ENCODE measurements at regions not wholly inside any gene's neighbourhood (a gene's known extent, or its start where the extent isn't known, plus 50 kb on each side); places are given as distances from the start of the nearest gene placed in this dataset.

DNA sequence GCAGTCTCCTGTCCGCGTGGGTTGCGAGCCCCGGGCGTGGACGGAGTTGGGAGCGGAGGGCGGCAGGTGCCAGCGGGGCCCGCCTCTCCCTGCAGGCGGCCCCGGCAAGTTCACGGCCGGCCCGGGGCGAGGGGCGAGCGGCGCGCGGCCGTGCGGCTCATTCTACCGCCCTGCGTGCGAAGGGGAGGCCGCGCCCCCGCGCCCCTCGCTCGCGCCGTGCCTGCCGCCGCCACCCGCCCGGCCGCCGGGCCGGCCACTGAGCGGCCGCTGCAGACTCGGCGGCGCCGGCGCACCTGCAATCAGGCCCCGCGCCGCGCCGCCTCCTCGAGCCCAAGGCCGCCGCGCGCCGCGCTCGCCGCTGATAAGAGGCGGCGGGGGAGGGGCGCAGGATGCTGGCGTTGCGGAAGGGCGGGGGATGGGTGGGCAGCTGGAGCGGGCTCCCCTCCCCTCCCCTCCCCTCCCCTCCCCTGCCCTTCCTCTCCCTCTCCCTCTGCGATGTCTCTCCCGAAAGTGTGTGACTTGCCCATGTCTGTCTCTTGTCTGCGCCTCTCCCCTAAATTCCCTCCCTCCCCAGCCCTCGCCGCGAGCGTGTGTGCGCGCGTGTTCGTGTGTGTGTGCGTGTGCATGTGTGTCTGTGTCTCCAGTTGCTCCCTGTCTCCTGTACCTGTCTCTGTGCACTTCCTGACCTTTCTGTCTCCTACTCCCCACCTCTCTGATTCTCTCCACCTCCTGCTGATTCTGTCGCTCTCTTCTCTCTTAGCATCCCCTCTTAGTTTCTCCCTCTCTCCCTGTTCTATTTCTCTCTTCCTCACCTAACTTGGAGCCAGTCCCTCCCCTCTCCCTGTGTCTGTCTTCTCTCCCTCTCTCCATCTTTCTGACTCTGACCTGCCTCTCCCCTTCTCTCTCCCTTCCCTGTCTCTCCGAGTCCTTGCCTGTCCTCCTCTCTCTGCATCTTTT lies 768.1 kb upstream of the TBX3 start:
- DNase-seq: no peak

DNA sequence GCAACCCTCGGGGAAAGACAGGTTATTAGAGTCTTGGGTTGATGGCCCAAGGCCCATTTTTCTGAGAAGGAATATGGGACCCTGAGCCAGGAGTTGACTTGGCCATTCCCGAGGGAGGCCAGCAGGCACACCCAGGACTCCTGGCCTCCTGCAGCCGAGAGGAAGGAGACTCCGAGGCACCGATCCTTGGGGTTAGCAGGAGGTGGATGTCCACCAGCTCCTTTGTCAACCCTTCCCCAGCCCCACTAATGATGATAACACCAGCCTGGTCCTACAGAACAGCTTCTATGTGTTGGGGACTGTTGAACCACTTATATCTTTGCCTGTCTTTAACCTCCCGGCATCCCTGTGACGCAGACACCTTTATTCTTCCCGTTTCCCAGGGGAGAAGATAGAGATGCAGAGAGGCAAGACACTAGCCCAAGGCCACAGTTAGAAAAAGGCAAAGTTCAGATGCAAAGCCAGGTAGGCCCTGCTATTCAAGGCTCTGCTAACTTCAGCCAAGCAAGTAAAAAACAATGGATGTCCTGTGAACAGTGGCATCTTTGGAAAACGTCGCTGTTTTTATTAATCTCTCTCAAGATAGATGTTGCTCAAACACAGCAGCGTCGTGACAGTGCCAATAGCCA lies 767.3 kb upstream of the TBX3 start:
- DNase-seq: no peak

DNA sequence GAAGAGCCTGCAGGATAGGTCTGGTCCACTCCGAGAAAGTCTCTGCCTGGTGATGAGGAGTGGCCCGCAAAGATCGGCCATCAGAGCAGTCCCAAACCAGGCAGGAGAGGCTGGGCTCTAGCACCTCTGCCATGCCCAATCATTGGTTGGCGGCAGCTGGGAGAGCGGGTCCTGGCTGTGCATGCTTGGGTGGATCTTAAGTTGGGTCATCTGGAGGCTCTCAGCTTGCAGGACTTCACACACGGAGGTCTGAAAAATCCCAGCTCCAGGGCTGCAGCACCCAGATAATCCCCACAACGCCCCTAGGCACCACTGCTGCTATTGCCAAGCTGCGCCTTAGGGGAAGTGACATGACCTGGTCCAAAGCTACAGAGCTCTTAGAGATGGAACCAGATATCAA lies 766.7 kb upstream of the TBX3 start:
- DNase-seq: no peak

DNA sequence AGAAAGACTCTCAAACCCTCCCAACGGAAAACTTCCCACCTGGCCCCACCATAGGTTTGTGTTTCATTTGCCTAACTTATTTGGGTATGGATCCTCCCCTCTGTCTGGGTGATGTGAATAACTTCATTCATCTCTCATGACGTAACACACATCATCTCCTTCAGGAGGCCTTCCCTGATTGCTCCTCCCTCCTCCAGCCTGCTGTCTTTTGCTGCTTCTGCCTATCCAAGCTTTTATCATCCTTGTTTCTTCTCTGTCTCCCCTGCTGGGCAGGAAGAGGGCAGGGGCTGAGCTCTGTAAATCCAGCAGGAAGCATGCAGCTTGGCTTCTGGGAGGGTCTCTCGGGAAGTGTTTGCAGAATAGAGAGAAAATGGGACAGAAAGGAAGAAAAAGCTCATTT lies 766.0 kb upstream of the TBX3 start:
- DNase-seq: no peak

DNA sequence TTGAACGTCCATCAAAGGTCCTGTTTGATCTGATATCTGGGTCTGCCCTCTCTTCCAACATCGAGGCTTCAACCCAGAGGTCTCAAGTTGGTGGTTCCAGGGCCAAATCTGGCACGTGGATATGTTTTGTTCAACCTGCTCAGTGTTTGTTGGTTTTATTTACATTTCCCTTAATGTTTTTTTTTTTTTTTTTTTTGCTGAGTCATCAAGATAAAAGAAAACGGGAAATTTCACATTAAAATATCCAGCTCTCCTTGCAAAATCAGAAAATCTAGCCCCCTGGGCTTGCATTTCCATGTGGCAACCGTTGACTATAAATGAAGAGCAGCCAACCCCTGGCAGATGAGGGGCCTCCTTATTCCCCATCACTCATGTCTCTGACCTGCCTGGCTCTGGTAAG lies 765.6 kb upstream of the TBX3 start:
- no peak for DNase-seq

- DNase-seq: no peak
Measured at GRCh38 chr12:115444346-115444745, 760.4 kb upstream of the TBX3 start.

GRCh38 chr12:115443351-115443938 lies 759.5 kb upstream of the TBX3 start:
- no peak for DNase-seq

- DNase-seq: no peak
Measured at GRCh38 chr12:115440438-115440837, 756.5 kb upstream of the TBX3 start.

GRCh38 chr12:115439008-115439601 lies 755.1 kb upstream of the TBX3 start:
- no peak for DNase-seq

DNA sequence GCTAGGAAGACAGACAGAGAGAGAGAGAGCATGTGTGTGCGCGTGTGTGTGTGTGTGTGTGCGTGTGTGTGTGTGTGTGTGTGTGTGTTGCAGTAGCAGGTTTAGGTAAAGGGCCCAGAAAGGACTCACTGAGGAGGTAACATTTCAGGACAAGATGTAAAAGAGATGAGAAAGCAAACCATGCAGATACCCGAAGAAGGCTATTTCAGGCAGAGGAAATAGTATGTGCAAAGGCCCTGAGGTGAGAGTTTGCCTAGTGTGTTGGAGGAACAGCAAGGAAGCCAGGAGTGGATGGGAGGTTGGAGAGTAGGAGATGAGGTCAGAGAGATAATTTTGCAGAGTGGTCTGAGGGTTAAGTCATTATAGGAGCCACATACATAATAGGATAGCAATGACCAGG lies 754.3 kb upstream of the TBX3 start:
- DNase-seq: no peak

DNA sequence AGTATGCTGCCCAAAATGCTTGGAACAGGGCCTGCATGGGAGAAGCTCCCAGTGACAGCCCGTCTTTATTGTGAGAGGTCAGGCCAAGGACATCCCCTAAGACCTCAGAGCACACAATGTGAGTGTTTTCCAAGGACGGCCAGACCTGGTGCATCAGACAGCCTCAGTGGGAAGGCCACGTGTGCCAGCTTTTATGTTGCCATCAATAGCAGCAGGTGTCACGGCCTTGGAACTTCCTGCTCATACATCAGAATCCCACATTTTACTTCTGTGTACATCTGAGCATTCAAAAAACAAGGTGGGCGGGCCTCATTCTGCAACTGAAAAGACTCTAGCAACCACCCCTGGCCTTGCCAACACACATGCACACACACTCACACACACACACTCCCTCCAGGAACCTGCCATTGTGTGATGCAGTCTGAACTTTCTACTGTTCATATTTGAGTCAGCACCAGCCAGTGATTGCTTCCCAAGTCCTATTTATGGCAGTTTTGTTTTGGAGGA lies 753.1 kb upstream of the TBX3 start:
- no peak for DNase-seq

DNA sequence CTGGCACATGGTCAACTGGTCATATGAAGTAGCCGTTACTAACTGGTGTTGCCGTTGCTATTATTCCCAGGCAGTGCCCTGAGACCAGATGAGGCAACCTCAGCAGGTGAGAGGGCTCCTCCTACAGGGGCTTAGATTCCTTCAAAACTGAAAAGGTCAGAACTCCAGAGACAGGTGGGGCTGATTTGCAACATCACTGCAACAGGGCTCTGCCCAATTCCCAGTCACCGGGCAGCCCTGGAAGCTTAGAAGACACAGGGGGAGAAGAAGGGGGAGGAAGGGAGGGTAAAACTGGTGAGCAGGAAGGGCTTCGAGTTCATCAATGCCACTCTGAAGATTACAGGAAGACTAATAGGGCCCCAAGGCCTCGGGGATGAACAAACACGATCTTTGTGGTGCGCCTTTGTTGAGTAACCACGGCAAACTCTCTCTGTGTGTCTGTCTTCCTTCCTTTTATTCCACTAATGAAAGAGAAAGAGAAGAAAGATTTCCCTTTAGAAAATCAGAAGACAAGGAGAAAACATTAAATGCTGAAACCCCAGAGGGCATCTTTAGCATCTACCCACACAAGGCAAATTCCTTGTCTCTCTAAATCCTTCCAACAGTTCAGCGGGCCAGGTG lies 749.1 kb upstream of the TBX3 start:
- no peak for DNase-seq

DNA sequence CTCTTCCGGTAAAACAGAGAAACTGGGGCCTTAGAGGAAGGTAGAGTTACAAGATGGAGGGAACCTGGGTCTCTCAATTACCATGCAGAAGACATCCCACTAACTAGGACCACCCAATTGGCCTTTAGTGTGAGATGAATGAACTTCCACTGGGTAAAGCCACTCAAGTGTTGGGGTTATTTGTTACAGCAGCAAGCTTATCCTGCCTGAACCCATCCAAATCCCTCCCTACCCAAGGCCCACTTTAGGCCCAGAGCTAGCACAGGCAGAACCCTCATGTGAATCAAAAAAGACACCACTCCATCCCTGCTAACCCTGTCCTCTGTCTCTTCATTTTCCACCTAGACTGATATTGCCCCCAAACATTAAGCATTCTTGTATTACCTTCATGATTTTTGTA lies 746.7 kb upstream of the TBX3 start:
- no peak for DNase-seq

- DNase-seq: no peak
Measured at GRCh38 chr12:115426732-115427131, 742.8 kb upstream of the TBX3 start.

- no peak for DNase-seq
Measured at GRCh38 chr12:115424003-115424402, 740.0 kb upstream of the TBX3 start.

GRCh38 chr12:115423546-115423987 lies 739.6 kb upstream of the TBX3 start:
- DNase-seq: no peak

DNA sequence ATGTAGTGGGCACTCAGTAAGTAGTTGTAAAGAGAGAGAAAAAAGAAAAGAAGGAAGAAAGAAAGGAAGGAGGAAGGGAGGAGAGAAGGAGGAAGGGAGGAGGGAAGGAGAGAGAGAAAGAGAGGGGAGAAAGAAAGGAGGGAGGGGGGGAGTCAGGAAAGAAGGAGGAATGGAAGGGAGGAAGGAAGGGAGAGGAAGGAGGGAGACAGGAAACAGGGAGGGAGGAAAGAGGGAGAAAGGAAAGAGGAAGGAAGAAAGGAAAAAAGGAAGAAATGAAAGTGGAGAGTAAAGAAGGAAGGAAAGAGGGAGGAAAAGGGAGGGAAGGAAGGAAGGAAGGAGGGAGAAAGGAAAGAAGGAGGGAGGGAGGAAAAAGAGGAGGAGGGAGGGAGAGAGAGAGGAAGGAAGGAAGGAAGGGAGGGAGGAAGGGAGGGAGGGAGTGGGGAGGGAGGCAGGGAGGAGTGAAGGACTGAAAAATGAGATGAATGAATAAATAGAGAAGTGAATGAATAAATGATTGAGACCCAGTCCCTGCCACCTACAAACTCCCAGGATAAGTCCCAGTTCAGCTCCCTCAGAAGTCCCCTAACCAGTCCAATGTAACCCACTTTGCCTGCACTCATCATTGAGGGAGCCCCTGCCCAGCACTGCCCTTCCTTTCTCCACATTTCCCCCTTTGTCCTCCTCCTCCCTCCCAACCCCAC lies 739.0 kb upstream of the TBX3 start:
- no peak for DNase-seq

DNA sequence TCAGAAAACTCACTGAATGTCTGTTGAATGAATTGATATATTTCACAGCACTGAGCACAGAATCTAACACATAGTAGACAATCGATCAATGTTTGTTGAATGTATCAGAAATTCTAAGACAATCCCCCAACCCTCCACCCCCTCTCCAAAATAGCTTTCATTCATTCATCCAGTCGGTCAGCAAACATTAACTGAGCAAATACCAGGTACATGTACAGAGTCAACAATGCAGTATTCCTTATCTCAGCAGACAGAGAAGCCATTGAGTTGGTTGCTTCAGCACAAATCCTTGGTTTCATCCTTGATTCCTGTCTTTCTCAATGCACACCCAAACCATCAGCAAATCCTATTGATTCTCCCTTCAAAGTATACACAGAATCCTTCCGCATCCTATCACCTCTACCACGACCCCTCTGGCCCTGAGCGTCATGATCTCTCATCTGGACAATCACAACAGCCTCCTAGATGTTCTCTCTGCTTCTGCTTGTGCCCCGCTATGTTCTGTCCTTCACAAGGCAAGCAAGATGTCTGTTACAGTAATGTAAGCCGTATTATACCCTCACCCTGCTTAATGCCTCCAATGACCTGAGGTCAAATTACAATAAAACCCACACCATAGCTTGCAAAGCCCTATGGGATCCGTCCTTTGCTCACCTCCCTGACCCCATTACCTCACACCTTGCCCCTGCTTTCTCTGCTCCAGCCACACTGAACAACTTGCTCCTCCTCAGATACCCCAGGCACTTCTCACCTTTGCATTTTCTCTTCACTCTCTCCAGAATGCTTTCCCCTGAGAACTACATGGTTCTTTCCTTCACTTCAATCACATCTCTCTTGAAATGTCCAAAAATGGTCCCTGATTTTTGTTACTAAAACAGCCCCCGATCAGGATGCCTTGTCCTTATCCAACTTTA lies 738.1 kb upstream of the TBX3 start:
- DNase-seq: no peak

DNA sequence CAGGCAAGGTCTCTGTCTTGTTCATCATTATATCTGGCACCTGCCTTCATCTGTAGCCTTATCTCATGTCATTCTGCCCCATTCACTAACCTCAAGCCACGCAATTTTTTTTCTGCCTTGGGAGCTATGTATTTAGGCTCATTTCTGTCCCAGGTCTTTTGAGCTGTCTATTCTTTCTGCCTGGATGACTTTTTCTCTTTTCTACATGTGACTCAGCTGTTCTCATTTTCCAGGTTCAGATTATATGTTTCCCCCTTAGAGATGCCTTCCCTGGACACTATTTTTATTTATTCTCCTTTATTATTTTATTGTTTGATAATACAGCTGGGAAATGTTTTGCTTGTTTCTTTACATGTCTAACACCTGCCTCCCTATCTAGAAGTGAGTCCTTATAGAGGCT lies 737.4 kb upstream of the TBX3 start:
- DNase-seq: no peak

GRCh38 chr12:115419145-115419646 lies 735.2 kb upstream of the TBX3 start:
- no peak for DNase-seq

GRCh38 chr12:115417610-115418009 lies 733.6 kb upstream of the TBX3 start:
- DNase-seq: no peak
